Astrocyte (in vitro differentiated cells and primary cell): ENCODE measurements at regions not wholly inside any gene's neighbourhood (a gene's known extent, or its start where the extent isn't known, plus 50 kb on each side); places are given as distances from the start of the nearest gene placed in this dataset.

Experiments
- DNase-seq: peaks from one replicate; pipeline ENCODE4 v3.0.0-alpha.2; 2010; ENCODE audit warnings: low read depth
- FAIRE-seq: peaks from 2 replicates; lab custom pipeline; 2011; peaks lifted over from hg19 to GRCh38; lab: Jason Lieb, UNC
- H2AFZ ChIP-seq: 2 replicates; pipeline ENCODE4 v1.6.0; 2012; ENCODE audit warnings: low read depth, low read length, inconsistent platforms
- H3K27ac ChIP-seq: 2 replicates; pipeline ENCODE4 v1.5.1; 2011; ENCODE audit warnings: low read depth, low read length, inconsistent platforms
- H3K27me3 ChIP-seq: 2 replicates; pipeline ENCODE4 v1.6.0; 2011; ENCODE audit warnings: low read length, inconsistent platforms; ENCODE audit not compliant: insufficient read depth
- H3K36me3 ChIP-seq: 2 replicates; pipeline ENCODE4 v1.5.1; 2011; ENCODE audit warnings: low read length, inconsistent platforms; ENCODE audit not compliant: insufficient read depth
- H3K4me1 ChIP-seq: 2 replicates; pipeline ENCODE4 v1.5.1; 2011; ENCODE audit warnings: low read length, inconsistent platforms; ENCODE audit not compliant: insufficient read depth
- H3K4me2 ChIP-seq: 2 replicates; pipeline ENCODE4 v1.6.0; 2012; ENCODE audit warnings: low read length, inconsistent platforms
- H3K4me3 ChIP-seq: 2 replicates; pipeline ENCODE4 v1.5.1; 2011; ENCODE audit warnings: low read depth, mild to moderate bottlenecking, low read length, inconsistent platforms; ENCODE audit not compliant: insufficient read depth
- H3K79me2 ChIP-seq: 2 replicates; pipeline ENCODE4 v1.6.0; 2012; ENCODE audit warnings: mild to moderate bottlenecking, low read length, inconsistent platforms; ENCODE audit not compliant: insufficient read depth
- H3K9ac ChIP-seq: 2 replicates; pipeline ENCODE4 v1.6.0; 2012; ENCODE audit warnings: mild to moderate bottlenecking, low read length, inconsistent platforms
- H3K9me3 ChIP-seq: 2 replicates; pipeline ENCODE4 v1.5.1; 2012; ENCODE audit warnings: low read depth, mild to moderate bottlenecking, low read length, inconsistent platforms; ENCODE audit not compliant: insufficient read depth
- H4K20me1 ChIP-seq: 2 replicates; pipeline ENCODE4 v1.6.0; 2012; ENCODE audit warnings: low read length, inconsistent platforms; ENCODE audit not compliant: insufficient read depth
- H3K27ac Mint-ChIP-seq: one replicate; pipeline ENCODE4 v1.8.0; 2021; ENCODE audit warnings: mild to moderate bottlenecking, mixed read lengths; ENCODE audit not compliant: unreplicated experiment
- H3K27me3 Mint-ChIP-seq: one replicate; pipeline ENCODE4 v1.8.0; 2021; ENCODE audit warnings: low read depth, mixed read lengths; ENCODE audit not compliant: unreplicated experiment
- H3K36me3 Mint-ChIP-seq: one replicate; pipeline ENCODE4 v1.8.0; 2021; ENCODE audit warnings: low read depth, mixed read lengths; ENCODE audit not compliant: unreplicated experiment
- H3K4me1 Mint-ChIP-seq: one replicate; pipeline ENCODE4 v1.8.0; 2021; ENCODE audit warnings: low read depth, mixed read lengths; ENCODE audit not compliant: unreplicated experiment
- H3K4me3 Mint-ChIP-seq: one replicate; pipeline ENCODE4 v1.8.0; 2021; ENCODE audit warnings: mild to moderate bottlenecking, moderate library complexity, mixed read lengths; ENCODE audit not compliant: unreplicated experiment
- H3K9me3 Mint-ChIP-seq: one replicate; pipeline ENCODE4 v1.8.0; 2021; ENCODE audit warnings: mild to moderate bottlenecking, mixed read lengths; ENCODE audit not compliant: unreplicated experiment
- CTCF ChIP-seq: IDR thresholded peaks from 2 replicates; pipeline ENCODE4 v1.5.1; 2011; ENCODE audit warnings: low read depth, mild to moderate bottlenecking, inconsistent platforms, low read length, moderate library complexity; ENCODE audit not compliant: insufficient read depth
- EZH2 ChIP-seq: IDR thresholded peaks from 2 replicates; pipeline ENCODE4 v1.6.1; 2012; ENCODE audit warnings: mild to moderate bottlenecking, low read length, inconsistent platforms; ENCODE audit not compliant: insufficient read depth

- H3K4me1 ChIP-seq: no peaks in the 10 kb centered on the region
- no peaks in the 10 kb centered on the region for H3K36me3 Mint-ChIP-seq
- H3K4me3 ChIP-seq: no peak overlapping the region
- H3K27ac ChIP-seq: no peak overlapping the region
- no peaks in the 10 kb centered on the region for H4K20me1 ChIP-seq
- H3K36me3 ChIP-seq: no peaks in the 10 kb centered on the region
- peaks cover 20% of the 10 kb centered on the region for H3K27me3 ChIP-seq
- H3K9ac ChIP-seq: no peak overlapping the region
- H3K9me3 Mint-ChIP-seq: peaks cover 2% of the 10 kb centered on the region
- H3K9me3 ChIP-seq: no peaks in the 10 kb centered on the region
- FAIRE-seq (no peak), DNase-seq (no peak)
- H3K4me1 Mint-ChIP-seq: no peaks in the 10 kb centered on the region
- no peak overlapping the region for H3K4me3 Mint-ChIP-seq
- H3K27me3 Mint-ChIP-seq: peaks cover 17% of the 10 kb centered on the region
- H3K27ac Mint-ChIP-seq: no peak overlapping the region
- H3K4me2 ChIP-seq: no peak overlapping the region
- no peak overlapping the region for H2AFZ ChIP-seq
- no peaks in the 10 kb centered on the region for H3K79me2 ChIP-seq
- TF ChIP-seq CTCF: no peak
- no peak for TF ChIP-seq EZH2
Observed at GRCh38 chr9:126036881-126037291, 289.7 kb downstream of the PBX3 start.

- peaks cover 26% of the 10 kb centered on the region for H3K27me3 ChIP-seq
- H3K79me2 ChIP-seq: no peaks in the 10 kb centered on the region
- H3K36me3 ChIP-seq: no peaks in the 10 kb centered on the region
- H3K27ac ChIP-seq: no peak overlapping the region
- Mint-ChIP-seq H3K9me3 (peaks cover 4% of the 10 kb centered on the region), H3K27ac (no peak overlapping the region), H3K4me3 (no peak overlapping the region), H3K36me3 (no peaks in the 10 kb centered on the region), H3K27me3 (peaks cover 17% of the 10 kb centered on the region), H3K4me1 (peaks cover 5% of the 10 kb centered on the region)
- TF ChIP-seq CTCF: no peak
- TF ChIP-seq EZH2: no peak
- no peak overlapping the region for H3K4me3 ChIP-seq
- no peaks in the 10 kb centered on the region for H3K4me1 ChIP-seq
- H3K4me2 ChIP-seq: no peak overlapping the region
- no peaks in the 10 kb centered on the region for H4K20me1 ChIP-seq
- peaks cover 2% of the 10 kb centered on the region for H3K9me3 ChIP-seq
- DNase-seq (no peak), FAIRE-seq (no peak)
- H2AFZ ChIP-seq: no peak overlapping the region
- no peak overlapping the region for H3K9ac ChIP-seq
Observed at GRCh38 chr9:126038790-126039189, 287.8 kb upstream of the MVB12B start.

GRCh38 chr9:126043681-126044080 lies 282.9 kb upstream of the MVB12B start:
- peaks cover 10% of the 10 kb centered on the region for H3K4me1 Mint-ChIP-seq
- FAIRE-seq (no peak), DNase-seq (peak; percentile 14)
- H3K4me2 ChIP-seq: no peak overlapping the region
- no peak overlapping the region for H2AFZ ChIP-seq
- no peak overlapping the region for H3K4me3 ChIP-seq
- H3K9me3 ChIP-seq: peaks cover 8% of the 10 kb centered on the region
- H3K27me3 ChIP-seq: peaks cover 26% of the 10 kb centered on the region
- H3K27ac Mint-ChIP-seq: no peak overlapping the region
- no peaks in the 10 kb centered on the region for H4K20me1 ChIP-seq
- no peaks in the 10 kb centered on the region for H3K36me3 Mint-ChIP-seq
- H3K4me3 Mint-ChIP-seq: no peak overlapping the region
- H3K36me3 ChIP-seq: no peaks in the 10 kb centered on the region
- H3K9ac ChIP-seq: no peak overlapping the region
- H3K9me3 Mint-ChIP-seq: peaks cover 7% of the 10 kb centered on the region
- H3K4me1 ChIP-seq: no peaks in the 10 kb centered on the region
- TF ChIP-seq CTCF (no peak), EZH2 (no peak)
- H3K27me3 Mint-ChIP-seq: peaks cover 9% of the 10 kb centered on the region
- H3K27ac ChIP-seq: no peak overlapping the region
- H3K79me2 ChIP-seq: no peaks in the 10 kb centered on the region
